H1 (cell line): ENCODE measurements at regions not wholly inside any gene's neighbourhood (a gene's known extent, or its start where the extent isn't known, plus 50 kb on each side); places are given as distances from the start of the nearest gene placed in this dataset.

Experiments used
- CBX8 ChIP-seq: fragments of 300-800, 300-1000 bp; sonication (generic); IDR thresholded peaks from 2 replicates; pipeline ENCODE4 v1.7.1; 2016; ENCODE audit warnings: low read depth, low read length, borderline replicate concordance
- CHD1 ChIP-seq: IDR thresholded peaks from 2 replicates; pipeline ENCODE4 v1.6.1; 2012; ENCODE audit warnings: low read depth, low read length, improper control_type of control experiment
- CHD2 ChIP-seq: IDR thresholded peaks from 2 replicates; pipeline ENCODE4 v1.6.1; 2012; ENCODE audit warnings: low read length, improper control_type of control experiment
- CREB1 ChIP-seq: IDR thresholded peaks from 2 replicates; pipeline ENCODE4 v1.6.1; 2012; ENCODE audit warnings: inconsistent platforms
- EZH2 ChIP-seq: fragments of 200-600 bp; sonication (generic); IDR thresholded peaks from 2 replicates; pipeline ENCODE4 v1.7.1; 2012; ENCODE audit warnings: low read depth, mild to moderate bottlenecking, moderate library complexity, low read length, inconsistent platforms; ENCODE audit not compliant: severe bottlenecking
- KDM5A ChIP-seq: fragments of 200-600 bp; IDR thresholded peaks from 2 replicates; pipeline ENCODE4 v1.7.1; 2012; ENCODE audit warnings: mild to moderate bottlenecking, low read length, inconsistent platforms, mixed read lengths
- RFX5 ChIP-seq: IDR thresholded peaks from 2 replicates; pipeline ENCODE4 v1.6.1; 2011; ENCODE audit warnings: low read depth, low read length, improper control_type of control experiment, borderline replicate concordance
- RNF2 ChIP-seq: fragments of 200-900, 300-1000 bp; sonication (generic); IDR thresholded peaks from 2 replicates; pipeline ENCODE4 v1.7.1; 2016; ENCODE audit warnings: borderline replicate concordance, low read depth, mild to moderate bottlenecking, antibody characterized with exemption, low read length; ENCODE audit not compliant: poor library complexity, severe bottlenecking; ENCODE audit errors: missing control alignments
- SAP30 ChIP-seq: fragments of 300-600 bp; sonication (generic); IDR thresholded peaks from 2 replicates; pipeline ENCODE4 v1.7.1; 2012; ENCODE audit warnings: low read length, moderate library complexity, mild to moderate bottlenecking, inconsistent platforms; ENCODE audit not compliant: insufficient read depth, insufficient replicate concordance
- TAF1 ChIP-seq: IDR thresholded peaks from 2 replicates; pipeline ENCODE4 v1.6.1; 2011; ENCODE audit warnings: mild to moderate bottlenecking, low read depth, low read length
- YY1 ChIP-seq: IDR thresholded peaks from 2 replicates; pipeline ENCODE4 v1.6.1; 2011; ENCODE audit warnings: low read depth, mild to moderate bottlenecking, low read length
- ZNF274 ChIP-seq: IDR thresholded peaks from 2 replicates; pipeline ENCODE4 v1.7.0; 2012; ENCODE audit warnings: low read length, borderline replicate concordance; ENCODE audit errors: extremely low read depth
- TF ChIP-seq, protein P1 (sequence below): fragments of 300-600 bp; sonication (generic); IDR thresholded peaks from 2 replicates; pipeline ENCODE4 v1.7.1; 2012; ENCODE audit warnings: low read length, moderate library complexity, mild to moderate bottlenecking, inconsistent platforms; ENCODE audit not compliant: insufficient replicate concordance

GRCh38 chrX:56125946-56126345 lies 106.2 kb upstream of the KLF8 start (continued):
- TF ChIP-seq, protein P1, sequence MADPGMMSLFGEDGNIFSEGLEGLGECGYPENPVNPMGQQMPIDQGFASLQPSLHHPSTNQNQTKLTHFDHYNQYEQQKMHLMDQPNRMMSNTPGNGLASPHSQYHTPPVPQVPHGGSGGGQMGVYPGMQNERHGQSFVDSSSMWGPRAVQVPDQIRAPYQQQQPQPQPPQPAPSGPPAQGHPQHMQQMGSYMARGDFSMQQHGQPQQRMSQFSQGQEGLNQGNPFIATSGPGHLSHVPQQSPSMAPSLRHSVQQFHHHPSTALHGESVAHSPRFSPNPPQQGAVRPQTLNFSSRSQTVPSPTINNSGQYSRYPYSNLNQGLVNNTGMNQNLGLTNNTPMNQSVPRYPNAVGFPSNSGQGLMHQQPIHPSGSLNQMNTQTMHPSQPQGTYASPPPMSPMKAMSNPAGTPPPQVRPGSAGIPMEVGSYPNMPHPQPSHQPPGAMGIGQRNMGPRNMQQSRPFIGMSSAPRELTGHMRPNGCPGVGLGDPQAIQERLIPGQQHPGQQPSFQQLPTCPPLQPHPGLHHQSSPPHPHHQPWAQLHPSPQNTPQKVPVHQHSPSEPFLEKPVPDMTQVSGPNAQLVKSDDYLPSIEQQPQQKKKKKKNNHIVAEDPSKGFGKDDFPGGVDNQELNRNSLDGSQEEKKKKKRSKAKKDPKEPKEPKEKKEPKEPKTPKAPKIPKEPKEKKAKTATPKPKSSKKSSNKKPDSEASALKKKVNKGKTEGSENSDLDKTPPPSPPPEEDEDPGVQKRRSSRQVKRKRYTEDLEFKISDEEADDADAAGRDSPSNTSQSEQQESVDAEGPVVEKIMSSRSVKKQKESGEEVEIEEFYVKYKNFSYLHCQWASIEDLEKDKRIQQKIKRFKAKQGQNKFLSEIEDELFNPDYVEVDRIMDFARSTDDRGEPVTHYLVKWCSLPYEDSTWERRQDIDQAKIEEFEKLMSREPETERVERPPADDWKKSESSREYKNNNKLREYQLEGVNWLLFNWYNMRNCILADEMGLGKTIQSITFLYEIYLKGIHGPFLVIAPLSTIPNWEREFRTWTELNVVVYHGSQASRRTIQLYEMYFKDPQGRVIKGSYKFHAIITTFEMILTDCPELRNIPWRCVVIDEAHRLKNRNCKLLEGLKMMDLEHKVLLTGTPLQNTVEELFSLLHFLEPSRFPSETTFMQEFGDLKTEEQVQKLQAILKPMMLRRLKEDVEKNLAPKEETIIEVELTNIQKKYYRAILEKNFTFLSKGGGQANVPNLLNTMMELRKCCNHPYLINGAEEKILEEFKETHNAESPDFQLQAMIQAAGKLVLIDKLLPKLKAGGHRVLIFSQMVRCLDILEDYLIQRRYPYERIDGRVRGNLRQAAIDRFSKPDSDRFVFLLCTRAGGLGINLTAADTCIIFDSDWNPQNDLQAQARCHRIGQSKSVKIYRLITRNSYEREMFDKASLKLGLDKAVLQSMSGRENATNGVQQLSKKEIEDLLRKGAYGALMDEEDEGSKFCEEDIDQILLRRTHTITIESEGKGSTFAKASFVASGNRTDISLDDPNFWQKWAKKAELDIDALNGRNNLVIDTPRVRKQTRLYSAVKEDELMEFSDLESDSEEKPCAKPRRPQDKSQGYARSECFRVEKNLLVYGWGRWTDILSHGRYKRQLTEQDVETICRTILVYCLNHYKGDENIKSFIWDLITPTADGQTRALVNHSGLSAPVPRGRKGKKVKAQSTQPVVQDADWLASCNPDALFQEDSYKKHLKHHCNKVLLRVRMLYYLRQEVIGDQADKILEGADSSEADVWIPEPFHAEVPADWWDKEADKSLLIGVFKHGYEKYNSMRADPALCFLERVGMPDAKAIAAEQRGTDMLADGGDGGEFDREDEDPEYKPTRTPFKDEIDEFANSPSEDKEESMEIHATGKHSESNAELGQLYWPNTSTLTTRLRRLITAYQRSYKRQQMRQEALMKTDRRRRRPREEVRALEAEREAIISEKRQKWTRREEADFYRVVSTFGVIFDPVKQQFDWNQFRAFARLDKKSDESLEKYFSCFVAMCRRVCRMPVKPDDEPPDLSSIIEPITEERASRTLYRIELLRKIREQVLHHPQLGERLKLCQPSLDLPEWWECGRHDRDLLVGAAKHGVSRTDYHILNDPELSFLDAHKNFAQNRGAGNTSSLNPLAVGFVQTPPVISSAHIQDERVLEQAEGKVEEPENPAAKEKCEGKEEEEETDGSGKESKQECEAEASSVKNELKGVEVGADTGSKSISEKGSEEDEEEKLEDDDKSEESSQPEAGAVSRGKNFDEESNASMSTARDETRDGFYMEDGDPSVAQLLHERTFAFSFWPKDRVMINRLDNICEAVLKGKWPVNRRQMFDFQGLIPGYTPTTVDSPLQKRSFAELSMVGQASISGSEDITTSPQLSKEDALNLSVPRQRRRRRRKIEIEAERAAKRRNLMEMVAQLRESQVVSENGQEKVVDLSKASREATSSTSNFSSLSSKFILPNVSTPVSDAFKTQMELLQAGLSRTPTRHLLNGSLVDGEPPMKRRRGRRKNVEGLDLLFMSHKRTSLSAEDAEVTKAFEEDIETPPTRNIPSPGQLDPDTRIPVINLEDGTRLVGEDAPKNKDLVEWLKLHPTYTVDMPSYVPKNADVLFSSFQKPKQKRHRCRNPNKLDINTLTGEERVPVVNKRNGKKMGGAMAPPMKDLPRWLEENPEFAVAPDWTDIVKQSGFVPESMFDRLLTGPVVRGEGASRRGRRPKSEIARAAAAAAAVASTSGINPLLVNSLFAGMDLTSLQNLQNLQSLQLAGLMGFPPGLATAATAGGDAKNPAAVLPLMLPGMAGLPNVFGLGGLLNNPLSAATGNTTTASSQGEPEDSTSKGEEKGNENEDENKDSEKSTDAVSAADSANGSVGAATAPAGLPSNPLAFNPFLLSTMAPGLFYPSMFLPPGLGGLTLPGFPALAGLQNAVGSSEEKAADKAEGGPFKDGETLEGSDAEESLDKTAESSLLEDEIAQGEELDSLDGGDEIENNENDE, result no peak
- TF ChIP-seq CBX8 (no peak), CHD2 (no peak), TAF1 (no peak), KDM5A (no peak), SAP30 (no peak), CREB1 (no peak), ZNF274 (no peak), EZH2 (no peak), RNF2 (no peak), YY1 (no peak), CHD1 (no peak), RFX5 (no peak)
